ENCODE measurements at regions not wholly inside any gene's neighbourhood (a gene's known extent, or its start where the extent isn't known, plus 50 kb on each side); places are given as distances from the start of the nearest gene placed in this dataset.
A peak's percentile ranks its signal among the peaks of the same experiment; 100 is the strongest.

GRCh38 chr12:67928621-67929383, 60.4 kb upstream of the IFNG-AS1 start:
- H3K27ac Mint-ChIP-seq (ENCODE audit: unreplicated experiment): no peak overlapping the region

GRCh38 chr12:67929384-67929772, 59.9 kb upstream of the IFNG-AS1 start:
- no peaks in the 10 kb centered on the region for H3K9me3 ChIP-seq (ENCODE audit: insufficient read depth, low read depth, low read length)
- no peak overlapping the region for H3K27ac ChIP-seq (ENCODE audit: low read depth, low read length)
- Mint-ChIP-seq H3K4me3 (ENCODE audit: unreplicated experiment) (no peak overlapping the region), H3K9me3 (ENCODE audit: unreplicated experiment) (no peaks in the 10 kb centered on the region), H3K4me1 (ENCODE audit: low read depth, unreplicated experiment) (no peaks in the 10 kb centered on the region), H3K27me3 (ENCODE audit: low read depth, unreplicated experiment) (peaks cover 4% of the 10 kb centered on the region), H3K36me3 (ENCODE audit: low read depth, unreplicated experiment) (no peaks in the 10 kb centered on the region), H3K27ac (ENCODE audit: unreplicated experiment) (no peak overlapping the region)
- no peak overlapping the region for H3K4me2 ChIP-seq (ENCODE audit: low read length)
- no peaks in the 10 kb centered on the region for H4K20me1 ChIP-seq (ENCODE audit: insufficient read depth, low read length)
- DNase-seq (ENCODE audit: low read depth): no peak
- peak; percentile 55 for FAIRE-seq
- no peak overlapping the region for H3K9ac ChIP-seq (ENCODE audit: low read length)
- TF ChIP-seq EZH2 (IDR thresholded peaks at IDR 0.05; ENCODE audit: insufficient read depth, low read length) (no peak), CTCF (IDR thresholded peaks at IDR 0.05; ENCODE audit: insufficient read depth, low read depth, low read length) (no peak)
- H3K36me3 ChIP-seq (ENCODE audit: insufficient read depth, low read length): no peaks in the 10 kb centered on the region
- no peaks in the 10 kb centered on the region for H3K4me1 ChIP-seq (ENCODE audit: insufficient read depth, low read length)
- no peaks in the 10 kb centered on the region for H3K27me3 ChIP-seq (ENCODE audit: insufficient read depth, low read length)
- no peak overlapping the region for H2AFZ ChIP-seq (ENCODE audit: low read depth, low read length)
- no peak overlapping the region for H3K4me3 ChIP-seq (ENCODE audit: insufficient read depth, low read depth, low read length)
- no peaks in the 10 kb centered on the region for H3K79me2 ChIP-seq (ENCODE audit: insufficient read depth, low read length)

More at GRCh38 chr12:67928621-67929383, 60.4 kb upstream of the IFNG-AS1 start:
- no peak for FAIRE-seq
- H3K79me2 ChIP-seq (ENCODE audit: insufficient read depth, low read length): no peaks in the 10 kb centered on the region
- H3K9ac ChIP-seq (ENCODE audit: low read length): no peak overlapping the region
- no peaks in the 10 kb centered on the region for H3K4me1 Mint-ChIP-seq (ENCODE audit: low read depth, unreplicated experiment)
- no peak overlapping the region for H2AFZ ChIP-seq (ENCODE audit: low read depth, low read length)
- no peaks in the 10 kb centered on the region for H3K9me3 ChIP-seq (ENCODE audit: insufficient read depth, low read depth, low read length)
- no peak overlapping the region for H3K4me2 ChIP-seq (ENCODE audit: low read length)
- H3K4me3 Mint-ChIP-seq (ENCODE audit: unreplicated experiment): no peak overlapping the region
- H3K9me3 Mint-ChIP-seq (ENCODE audit: unreplicated experiment): no peaks in the 10 kb centered on the region
- H3K36me3 ChIP-seq (ENCODE audit: insufficient read depth, low read length): no peaks in the 10 kb centered on the region
- TF ChIP-seq EZH2 (IDR thresholded peaks at IDR 0.05; ENCODE audit: insufficient read depth, low read length) (no peak), CTCF (IDR thresholded peaks at IDR 0.05; ENCODE audit: insufficient read depth, low read depth, low read length) (no peak)
- H3K4me3 ChIP-seq (ENCODE audit: insufficient read depth, low read depth, low read length): no peak overlapping the region
- no peaks in the 10 kb centered on the region for H3K36me3 Mint-ChIP-seq (ENCODE audit: low read depth, unreplicated experiment)
- no peaks in the 10 kb centered on the region for H4K20me1 ChIP-seq (ENCODE audit: insufficient read depth, low read length)
- H3K27me3 ChIP-seq (ENCODE audit: insufficient read depth, low read length): no peaks in the 10 kb centered on the region
- peaks cover 4% of the 10 kb centered on the region for H3K27me3 Mint-ChIP-seq (ENCODE audit: low read depth, unreplicated experiment)
- peak; percentile 15 for DNase-seq (ENCODE audit: low read depth)
- no peaks in the 10 kb centered on the region for H3K4me1 ChIP-seq (ENCODE audit: insufficient read depth, low read length)
- H3K27ac ChIP-seq (ENCODE audit: low read depth, low read length): no peak overlapping the region

- FAIRE-seq (no peak), DNase-seq (ENCODE audit: low read depth) (no peak)
- Mint-ChIP-seq H3K36me3 (ENCODE audit: low read depth, unreplicated experiment) (no peaks in the 10 kb centered on the region), H3K4me3 (ENCODE audit: unreplicated experiment) (no peak overlapping the region), H3K27me3 (ENCODE audit: low read depth, unreplicated experiment) (no peaks in the 10 kb centered on the region), H3K4me1 (ENCODE audit: low read depth, unreplicated experiment) (peaks cover 23% of the 10 kb centered on the region), H3K9me3 (ENCODE audit: unreplicated experiment) (peaks cover 2% of the 10 kb centered on the region), H3K27ac (ENCODE audit: unreplicated experiment) (no peak overlapping the region)
- Histone ChIP-seq H3K9me3 (ENCODE audit: insufficient read depth, low read depth, low read length) (no peaks in the 10 kb centered on the region), H3K79me2 (ENCODE audit: insufficient read depth, low read length) (no peaks in the 10 kb centered on the region), H4K20me1 (ENCODE audit: insufficient read depth, low read length) (no peaks in the 10 kb centered on the region), H3K9ac (ENCODE audit: low read length) (no peak overlapping the region), H2AFZ (ENCODE audit: low read depth, low read length) (no peak overlapping the region), H3K4me2 (ENCODE audit: low read length) (no peak overlapping the region), H3K27me3 (ENCODE audit: insufficient read depth, low read length) (no peaks in the 10 kb centered on the region), H3K36me3 (ENCODE audit: insufficient read depth, low read length) (no peaks in the 10 kb centered on the region), H3K27ac (ENCODE audit: low read depth, low read length) (no peak overlapping the region), H3K4me1 (ENCODE audit: insufficient read depth, low read length) (no peaks in the 10 kb centered on the region), H3K4me3 (ENCODE audit: insufficient read depth, low read depth, low read length) (no peak overlapping the region)
- TF ChIP-seq EZH2 (IDR thresholded peaks at IDR 0.05; ENCODE audit: insufficient read depth, low read length) (no peak), CTCF (IDR thresholded peaks at IDR 0.05; ENCODE audit: insufficient read depth, low read depth, low read length) (no peak)
These were observed 51.4 kb upstream of the IFNG-AS1 start for GRCh38 chr12:67937822-67938221.
